Gastrocnemius medialis (tissue), 4 donors: ENCODE measurements at regions not wholly inside any gene's neighbourhood (a gene's known extent, or its start where the extent isn't known, plus 50 kb on each side); places are given as distances from the start of the nearest gene placed in this dataset.

Experiments used
- CTCF ChIP-seq, 5 experiments: fragments of 450-650 bp in 3 of 5; fragments of 200-600 bp in 2 of 5; sonication (generic) in 2 of 5; IDR thresholded peaks in 4 of 5; conservative IDR thresholded peaks in 1 of 5; 1 replicate in 4 of 5; 2 replicates in 1 of 5; pipeline ENCODE4 v1.5.1; 2016 to 2019; ENCODE audit warnings: antibody characterized with exemption in 5 of 5, mild to moderate bottlenecking in 3 of 5, moderate library complexity in 3 of 5
- POLR2A ChIP-seq, 2 donors: fragments of 450-650 bp; IDR thresholded peaks; one replicate each; pipeline ENCODE4 v1.6.1; 2017; ENCODE audit warnings: antibody characterized with exemption in 2 of 2, mild to moderate bottlenecking in 2 of 2, moderate library complexity in 2 of 2

GRCh38 chr9:81754245-81754644, 64.9 kb upstream of the TLE1 start:
- TF ChIP-seq CTCF (IDR thresholded peaks at IDR 0.05 in 4 of 5, conservative IDR thresholded peaks at IDR 0.05 in 1 of 5) (no peak), POLR2A (IDR thresholded peaks at IDR 0.05) (no peak)
